ENCODE measurements at regions not wholly inside any gene's neighbourhood (a gene's known extent, or its start where the extent isn't known, plus 50 kb on each side); places are given as distances from the start of the nearest gene placed in this dataset.

- TF ChIP-seq CTCF (IDR thresholded peaks at IDR 0.05; ENCODE audit: low read depth, low read length) (no peak), EZH2phosphoT487 (IDR thresholded peaks at IDR 0.05; ENCODE audit: low read depth) (no peak)
These were observed 1061.5 kb downstream of the TDRD15 start for GRCh38 chr2:22185251-22185650.
